GM10248 (cell line): ENCODE measurements at regions not wholly inside any gene's neighbourhood (a gene's known extent, or its start where the extent isn't known, plus 50 kb on each side); places are given as distances from the start of the nearest gene placed in this dataset.

Experiments used
- CTCF ChIA-PET: fragments of 300-600 bp; sonication (Branson Sonifier 250); formaldehyde crosslinking; extraction: SDS; loops from one replicate; lab custom pipeline; 2021; ENCODE audit warnings: antibody characterized with exemption; lab: Yijun Ruan, JAX
- POLR2A ChIA-PET: fragments of 350-650 bp; sonication (Branson Sonifier 250); formaldehyde crosslinking; extraction: SDS; loops from one replicate; lab custom pipeline; 2020; ENCODE audit warnings: antibody characterized with exemption; lab: Yijun Ruan, JAX
- DNase-seq: peaks from one replicate; pipeline ENCODE4 v3.0.0; 2012; ENCODE audit errors: extremely low spot score
- CTCF ChIP-seq: IDR thresholded peaks from 2 replicates; pipeline ENCODE4 v1.5.1; 2012; ENCODE audit warnings: mild to moderate bottlenecking, low read depth; ENCODE audit errors: extremely low read depth, missing control alignments, control extremely low read depth

- no peak for TF ChIP-seq CTCF
- no peak for DNase-seq
- ChIA-PET POLR2A (no interaction called here), CTCF (no interaction called here)
Measured at GRCh38 chr16:59205403-59205802, 471.3 kb upstream of the GOT2 start.

- POLR2A ChIA-PET: no interaction called here
- DNase-seq: no peak
- CTCF ChIA-PET: no interaction called here
- no peak for TF ChIP-seq CTCF
Measured at GRCh38 chr16:59204589-59204988, 470.5 kb upstream of the GOT2 start.

GRCh38 chr16:59202233-59202862 lies 468.2 kb upstream of the GOT2 start:
- TF ChIP-seq CTCF: no peak
- ChIA-PET CTCF (no interaction called here), POLR2A (no interaction called here)
- no peak for DNase-seq

- CTCF ChIA-PET: no interaction called here
- DNase-seq: no peak
- TF ChIP-seq CTCF: no peak
- POLR2A ChIA-PET: no interaction called here
Measured at GRCh38 chr16:59201821-59202220, 467.7 kb upstream of the GOT2 start.

- ChIA-PET POLR2A (no interaction called here), CTCF (no interaction called here)
- no peak for TF ChIP-seq CTCF
- no peak for DNase-seq
Measured at GRCh38 chr16:59201160-59201559, 467.0 kb upstream of the GOT2 start.

- no peak for TF ChIP-seq CTCF
- DNase-seq: no peak
- ChIA-PET POLR2A (no interaction called here), CTCF (no interaction called here)
Measured at GRCh38 chr16:59198487-59198886, 464.4 kb upstream of the GOT2 start.

- no peak for DNase-seq
- ChIA-PET POLR2A (no interaction called here), CTCF (no interaction called here)
- TF ChIP-seq CTCF: no peak
Measured at GRCh38 chr16:59195242-59195641, 461.1 kb upstream of the GOT2 start.
